Skeletal muscle cell (primary cell): ENCODE measurements at regions not wholly inside any gene's neighbourhood (a gene's known extent, or its start where the extent isn't known, plus 50 kb on each side); places are given as distances from the start of the nearest gene placed in this dataset.

ENCODE experiments used
- DNase-seq: peaks from one replicate; pipeline ENCODE4 v3.0.0-alpha.2; 2010; ENCODE audit warnings: low read depth
- H3K4me3 ChIP-seq: 2 replicates; pipeline ENCODE4 v1.5.1; 2011; ENCODE audit warnings: low read depth, mild to moderate bottlenecking, control low read depth, low read length, moderate library complexity

GRCh38 chr11:15636521-15637089 is 521.9 kb downstream of the INSC start:
- DNase-seq = no peak

GRCh38 chr11:15638386-15638787 is 523.7 kb downstream of the INSC start:
- no peak overlapping the region for H3K4me3 ChIP-seq
- no peak for DNase-seq

More at GRCh38 chr11:15636521-15637089, 521.9 kb downstream of the INSC start:
- H3K4me3 ChIP-seq = no peak overlapping the region

GRCh38 chr11:15640318-15640717 is 525.6 kb downstream of the INSC start:
- no peak for DNase-seq
- H3K4me3 ChIP-seq = no peak overlapping the region

- no peak for DNase-seq
- no peak overlapping the region for H3K4me3 ChIP-seq
Observed at GRCh38 chr11:15641271-15642045, 526.7 kb downstream of the INSC start.

DNA sequence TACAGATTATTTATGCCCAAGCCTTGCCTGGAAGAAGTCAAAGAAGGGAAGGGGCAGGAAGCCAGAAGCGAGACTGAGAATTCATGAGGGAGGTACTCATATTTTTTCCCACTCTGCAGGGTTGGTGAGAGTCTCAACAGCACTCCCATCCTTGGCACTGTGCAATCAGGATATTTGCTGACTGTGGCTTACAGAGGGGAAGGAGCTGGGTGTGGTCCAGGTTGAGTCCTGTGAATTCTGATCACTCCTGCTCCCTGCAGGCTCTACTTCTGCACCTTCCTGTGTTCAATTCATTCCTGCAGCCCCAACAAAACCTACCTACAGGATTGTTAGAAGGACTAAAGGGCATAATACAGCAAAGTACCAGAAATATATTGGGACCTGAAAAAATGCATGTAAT is 530.5 kb downstream of the INSC start:
- DNase-seq = no peak
- H3K4me3 ChIP-seq = no peak overlapping the region

- DNase-seq = no peak
- no peak overlapping the region for H3K4me3 ChIP-seq
Observed at GRCh38 chr11:15649371-15650104, 534.8 kb downstream of the INSC start.

GRCh38 chr11:15650105-15650938 is 535.6 kb downstream of the INSC start:
- peak overlapping the region; percentile 39 for H3K4me3 ChIP-seq
- peak; percentile 76 for DNase-seq

DNA sequence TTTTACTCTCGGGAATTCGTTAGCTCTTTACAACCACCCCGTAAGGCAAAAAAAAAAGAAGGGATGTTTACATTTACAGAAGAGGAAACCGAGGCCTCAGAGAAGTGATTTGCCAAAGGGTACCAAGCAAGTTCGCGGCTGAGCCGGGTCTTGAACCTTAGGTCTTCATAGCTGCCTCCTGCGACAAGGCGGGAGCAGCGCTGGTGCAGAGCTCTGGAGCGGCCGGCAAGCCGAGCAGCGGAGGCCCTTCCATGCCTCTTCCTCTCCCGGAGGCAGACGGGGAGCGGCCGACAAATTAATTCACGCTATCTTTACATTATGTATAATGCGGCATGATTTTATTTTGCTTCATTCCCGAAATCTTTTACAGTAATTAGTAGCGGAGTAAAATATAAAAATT is 536.3 kb downstream of the INSC start:
- no peak for DNase-seq
- no peak overlapping the region for H3K4me3 ChIP-seq

DNA sequence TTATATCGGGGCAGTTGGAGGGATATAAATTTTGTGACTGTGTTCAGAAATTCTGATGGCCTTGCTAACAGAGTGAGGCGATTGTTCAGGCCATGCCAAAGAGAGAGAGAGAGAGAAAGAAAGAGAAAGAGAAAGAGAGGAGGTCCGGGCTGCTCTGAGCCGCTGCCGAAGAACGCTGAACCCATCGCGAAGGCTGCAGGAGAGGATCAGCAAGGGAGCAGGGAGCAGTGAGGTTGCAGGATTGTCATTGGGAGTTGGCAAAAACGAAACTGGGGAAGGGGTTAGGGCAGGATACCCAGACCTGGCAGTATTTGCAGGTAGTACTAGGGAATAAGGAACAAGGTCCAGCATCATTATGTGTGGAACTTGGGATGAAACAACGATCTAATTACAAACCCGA is 537.1 kb downstream of the INSC start:
- H3K4me3 ChIP-seq = no peak overlapping the region
- DNase-seq = no peak

GRCh38 chr11:15653191-15653710 is 538.5 kb downstream of the INSC start:
- H3K4me3 ChIP-seq = no peak overlapping the region
- DNase-seq = no peak

DNA sequence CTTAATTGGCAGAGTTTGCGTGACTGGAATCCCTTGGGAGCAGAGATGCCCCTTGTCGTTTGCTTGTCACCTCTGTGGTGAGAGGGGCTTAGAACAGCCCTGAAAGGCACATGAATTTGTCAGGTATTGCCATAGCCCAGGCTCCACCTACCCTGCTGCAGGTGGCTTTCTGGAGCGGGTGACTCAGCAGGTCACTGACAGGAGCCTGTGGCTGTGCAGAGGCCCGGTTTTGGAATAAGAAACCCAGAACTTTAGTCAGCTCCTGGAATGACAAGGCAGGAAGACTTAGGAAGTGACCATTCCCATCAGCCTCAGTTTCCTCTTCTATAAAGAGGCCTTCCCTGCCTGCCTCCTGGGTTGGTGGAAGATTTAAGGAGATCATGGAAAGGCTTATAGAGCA is 539.7 kb downstream of the INSC start:
- DNase-seq = no peak
- no peak overlapping the region for H3K4me3 ChIP-seq

- no peak for DNase-seq
- H3K4me3 ChIP-seq = no peak overlapping the region
Observed at GRCh38 chr11:15655552-15655951, 540.8 kb downstream of the INSC start.

DNA sequence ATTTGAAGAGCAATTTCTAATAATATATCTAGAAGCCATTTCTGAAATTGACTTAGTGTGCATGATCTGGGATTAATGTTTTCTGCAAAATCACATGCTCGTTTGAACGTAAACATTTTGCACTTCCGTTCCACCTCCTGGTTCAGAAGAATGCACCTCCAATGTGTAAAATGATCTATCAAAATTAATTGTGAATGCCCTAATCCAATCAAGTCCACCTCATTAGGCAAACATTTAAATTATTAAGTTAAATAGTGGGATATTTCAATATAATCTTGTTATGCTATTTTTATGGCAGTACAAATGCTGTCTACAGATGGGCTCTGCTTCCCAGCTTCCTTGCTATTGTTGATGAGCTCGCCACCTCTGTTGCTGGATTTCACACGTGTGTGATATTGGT is 542.5 kb downstream of the INSC start:
- H3K4me3 ChIP-seq = no peak overlapping the region
- no peak for DNase-seq

DNA sequence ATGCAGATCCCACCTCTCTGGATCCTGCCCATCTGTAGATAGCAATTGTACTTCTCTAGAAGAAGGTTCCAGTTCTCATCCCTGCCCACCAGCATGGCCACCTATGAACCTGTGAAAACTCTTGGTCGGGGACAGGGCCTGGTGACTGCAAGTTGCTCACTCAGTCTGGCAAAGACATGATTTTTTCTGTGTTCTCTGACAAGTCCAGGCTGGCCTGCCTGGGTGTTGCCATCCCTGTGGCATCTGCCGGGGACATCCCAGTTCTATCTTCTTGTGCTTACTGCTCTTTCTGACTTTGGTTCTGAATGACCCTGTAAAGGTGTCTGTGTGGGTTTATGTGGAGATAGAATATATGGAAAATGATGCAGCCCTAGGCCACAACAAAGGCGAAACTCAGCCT is 545.8 kb downstream of the INSC start:
- H3K4me3 ChIP-seq = no peak overlapping the region
- no peak for DNase-seq

DNA sequence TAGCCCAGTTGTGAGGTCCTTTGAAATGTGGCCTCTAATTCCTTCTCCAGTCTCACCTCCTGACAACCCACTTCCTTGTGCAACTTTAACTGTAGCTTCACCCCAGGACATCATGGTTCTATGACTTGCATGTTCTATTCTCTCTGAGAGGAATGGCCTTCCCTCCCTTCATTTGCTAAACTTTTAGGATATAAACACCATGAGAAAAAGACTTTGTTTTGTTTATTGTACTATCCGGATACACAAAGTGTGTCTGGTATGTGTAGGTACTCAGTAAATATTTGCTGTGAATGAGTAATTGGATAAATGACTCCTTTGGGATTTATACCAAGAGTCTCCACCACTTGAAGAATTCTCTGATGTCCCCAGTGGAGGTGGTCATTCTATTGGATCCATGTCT is 547.6 kb downstream of the INSC start:
- no peak overlapping the region for H3K4me3 ChIP-seq
- DNase-seq = no peak

DNA sequence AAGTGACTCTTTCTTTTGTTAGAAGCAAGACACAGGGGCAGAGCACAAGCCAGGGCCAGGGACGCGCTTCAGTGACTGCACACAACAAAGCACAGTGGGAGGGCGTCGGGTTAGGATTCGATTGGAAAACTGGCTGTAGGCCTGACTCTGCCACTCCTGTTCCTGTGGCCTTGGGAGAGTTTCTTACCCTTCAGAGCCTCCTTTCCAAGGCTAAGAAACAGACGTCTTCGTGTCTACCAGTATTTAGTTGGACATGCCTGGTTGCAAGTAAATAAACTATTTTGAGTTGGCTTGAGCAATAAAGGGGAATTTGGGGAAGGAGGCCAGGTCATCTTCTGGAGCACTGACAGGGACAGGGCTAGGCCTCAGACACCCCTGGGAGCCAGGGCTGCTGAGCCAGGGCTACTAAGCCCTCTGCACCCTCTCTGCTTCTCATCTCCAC is 549.1 kb downstream of the INSC start:
- no peak for DNase-seq

DNA sequence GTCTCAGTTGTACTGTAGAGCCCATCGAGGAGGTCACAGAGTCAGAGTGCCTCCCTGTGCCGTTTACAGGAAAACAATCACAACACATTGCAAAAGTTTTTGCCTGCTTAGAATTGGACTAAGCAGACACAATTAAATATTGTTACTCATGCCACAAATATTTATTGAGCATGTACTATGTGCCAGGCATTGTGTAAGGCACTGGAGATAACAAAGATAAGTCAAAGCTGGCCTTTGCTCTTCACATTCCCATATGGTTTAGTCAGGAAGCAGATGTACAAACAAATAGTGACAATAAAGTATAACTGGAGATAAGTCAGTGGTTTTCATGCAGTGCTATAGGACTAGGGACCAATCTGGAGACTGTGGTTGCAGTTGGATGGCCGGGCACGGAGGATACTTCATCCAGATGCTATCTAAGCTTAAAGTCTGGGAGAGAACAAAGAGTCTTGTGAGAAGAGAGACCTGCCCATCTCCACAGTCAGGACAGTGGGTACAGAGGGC is 550.7 kb downstream of the INSC start:
- no peak overlapping the region for H3K4me3 ChIP-seq
- no peak for DNase-seq

More for the DNA sequence above, 549.1 kb downstream of the INSC start:
- H3K4me3 ChIP-seq = no peak overlapping the region

DNA sequence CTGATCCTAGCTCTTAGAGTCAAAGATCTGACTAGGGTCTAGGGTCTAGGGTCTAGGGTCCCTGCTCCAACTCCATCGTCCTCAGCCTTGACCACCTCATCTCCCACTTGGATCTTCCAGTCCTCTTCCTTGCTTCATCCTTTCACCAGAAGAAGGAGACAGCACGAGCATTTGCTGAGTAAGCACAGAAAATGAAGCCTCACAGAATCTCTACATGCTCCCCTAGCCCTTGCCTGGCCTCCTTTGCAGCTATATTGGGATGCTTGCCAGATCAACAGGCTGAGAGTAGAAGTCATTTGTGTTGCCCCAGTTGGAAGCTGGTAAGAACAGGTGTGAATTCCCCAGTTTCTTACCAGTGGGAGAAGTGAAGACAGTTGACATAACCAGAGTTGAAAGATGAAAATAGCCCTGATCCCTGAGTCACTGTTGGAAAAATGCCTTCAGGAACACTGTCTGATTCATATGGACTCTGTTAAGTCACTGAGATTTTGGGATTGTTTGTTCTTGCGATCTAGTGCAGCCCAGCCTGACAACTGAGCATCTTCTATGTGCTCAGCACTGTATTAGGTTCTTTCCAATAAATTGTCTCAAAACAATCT is 552.5 kb downstream of the INSC start:
- DNase-seq = no peak
- no peak overlapping the region for H3K4me3 ChIP-seq

GRCh38 chr11:15668718-15669117 is 554.0 kb downstream of the INSC start:
- no peak for DNase-seq
- no peak overlapping the region for H3K4me3 ChIP-seq
